Activated CD8-positive, alpha-beta T cell treated with anti-CD3 and anti-CD28 coated beads for 36 hours (primary cell): ENCODE measurements at regions not wholly inside any gene's neighbourhood (a gene's known extent, or its start where the extent isn't known, plus 50 kb on each side); places are given as distances from the start of the nearest gene placed in this dataset.

Source experiments
- ATAC-seq: fragments of 200-7000 bp; cut with Tn5 transposase; one replicate; pipeline ENCODE4 v1.10.0; 2021; ENCODE audit warnings: mild to moderate bottlenecking, moderate library complexity
- CTCF ChIA-PET: fragments of 350-600 bp; sonication (Branson Sonifier 250); formaldehyde crosslinking; loops from one replicate; lab custom pipeline; 2021; ENCODE audit warnings: antibody characterized with exemption; lab: Charles Lee
- POLR2A ChIA-PET: fragments of 350-600 bp; sonication (Branson Sonifier 250); formaldehyde crosslinking; loops from one replicate; lab custom pipeline; 2021; ENCODE audit warnings: antibody characterized with exemption; lab: Charles Lee
- DNase-seq: peaks from one replicate; pipeline ENCODE4 v3.0.0-alpha.2; 2020
- H3K27ac Mint-ChIP-seq: one replicate; pipeline ENCODE4 v1.8.0; 2021; ENCODE audit warnings: mild to moderate bottlenecking, mixed read lengths
- H3K27me3 Mint-ChIP-seq: one replicate; pipeline ENCODE4 v1.8.0; 2021; ENCODE audit warnings: mixed read lengths
- H3K36me3 Mint-ChIP-seq: one replicate; pipeline ENCODE4 v1.8.0; 2021; ENCODE audit warnings: low read depth, mixed read lengths
- H3K4me1 Mint-ChIP-seq: one replicate; pipeline ENCODE4 v1.8.0; 2021; ENCODE audit warnings: low read depth, mixed read lengths
- H3K4me3 Mint-ChIP-seq: one replicate; pipeline ENCODE4 v1.8.0; 2021; ENCODE audit warnings: mild to moderate bottlenecking, moderate library complexity, mixed read lengths
- H3K9me3 Mint-ChIP-seq: one replicate; pipeline ENCODE4 v1.8.0; 2021; ENCODE audit warnings: mixed read lengths
- CTCF ChIP-seq: fragments of 200-600 bp; IDR thresholded peaks from one replicate; pipeline ENCODE4 v1.8.0; 2022; ENCODE audit warnings: antibody characterized with exemption, mild to moderate bottlenecking
- intact Hi-C: fragments of 100-400 bp; cut with micrococcal nuclease; formaldehyde crosslinking; loops from one replicate; pipeline ENCODE4 v1.10.0; 2022

GRCh38 chr2:181384923-181385322 is 72.3 kb upstream of the ITGA4 start:
- ATAC-seq = no peak
- DNase-seq = no peak
- Mint-ChIP-seq H3K27me3 (no peaks in the 10 kb centered on the region), H3K4me3 (no peak overlapping the region), H3K9me3 (peaks cover 9% of the 10 kb centered on the region), H3K27ac (no peak overlapping the region), H3K4me1 (no peaks in the 10 kb centered on the region), H3K36me3 (peaks cover 2% of the 10 kb centered on the region)
- ChIA-PET POLR2A (no interaction called here), CTCF (no interaction called here)
- intact Hi-C loops = no loop called here
- TF ChIP-seq CTCF = no peak

GRCh38 chr2:181389524-181389923 is 67.7 kb upstream of the ITGA4 start:
- peaks cover 5% of the 10 kb centered on the region for H3K9me3 Mint-ChIP-seq
- no peak for TF ChIP-seq CTCF
- H3K27me3 Mint-ChIP-seq = no peaks in the 10 kb centered on the region
- H3K4me3 Mint-ChIP-seq = no peak overlapping the region
- POLR2A ChIA-PET = no interaction called here
- intact Hi-C loops = no loop called here
- H3K27ac Mint-ChIP-seq = no peak overlapping the region
- H3K4me1 Mint-ChIP-seq = peaks cover 17% of the 10 kb centered on the region
- DNase-seq = no peak
- no peak for ATAC-seq
- H3K36me3 Mint-ChIP-seq = peaks cover 2% of the 10 kb centered on the region
- CTCF ChIA-PET = no interaction called here

GRCh38 chr2:181393472-181393871 is 63.7 kb upstream of the ITGA4 start:
- peak overlapping the region; percentile 93 for H3K27ac Mint-ChIP-seq

GRCh38 chr2:181394741-181395437 is 62.3 kb upstream of the ITGA4 start:
- peaks cover 34% of the 10 kb centered on the region for H3K4me1 Mint-ChIP-seq
- H3K27ac Mint-ChIP-seq = peak overlapping the region; percentile 73
- ChIA-PET POLR2A (interaction anchor here (0.7 to 1.4 kb wide), 4 partner anchors 9 to 203 kb away, joined by 3 to 8 read pairs (median 4); partner anchors contain the start of gene ITGA4), CTCF (interaction anchor here (0.8 to 1.2 kb wide), 2 partner anchors 63 to 71 kb away, joined by 3 read pairs; partner anchors contain the start of gene ITGA4)
- H3K4me3 Mint-ChIP-seq = peak overlapping the region; percentile 23
- H3K9me3 Mint-ChIP-seq = peaks cover 2% of the 10 kb centered on the region
- DNase-seq (no peak), ATAC-seq (peak; percentile 49)
- TF ChIP-seq CTCF = no peak
- H3K36me3 Mint-ChIP-seq = peaks cover 2% of the 10 kb centered on the region
- H3K27me3 Mint-ChIP-seq = no peaks in the 10 kb centered on the region
- intact Hi-C loops = no loop called here

More at GRCh38 chr2:181393472-181393871, 63.7 kb upstream of the ITGA4 start:
- ChIA-PET CTCF (interaction anchor here (0.7 to 1.1 kb wide), 4 partner anchors 26 to 64 kb away, joined by 3 read pairs; partner anchors contain the start of gene ITGA4), POLR2A (interaction anchor here (0.9 kb wide), 1 partner anchor 65 kb away, joined by 3 read pairs; no protein-coding TSS in a partner anchor)
- H3K36me3 Mint-ChIP-seq = peaks cover 2% of the 10 kb centered on the region
- H3K4me3 Mint-ChIP-seq = peak overlapping the region; percentile 64
- no peaks in the 10 kb centered on the region for H3K27me3 Mint-ChIP-seq
- ATAC-seq (peak; percentile 66), DNase-seq (no peak)
- H3K9me3 Mint-ChIP-seq = peaks cover 2% of the 10 kb centered on the region
- intact Hi-C loops = no loop called here
- peaks cover 31% of the 10 kb centered on the region for H3K4me1 Mint-ChIP-seq
- no peak for TF ChIP-seq CTCF

GRCh38 chr2:181395851-181396250 is 61.3 kb upstream of the ITGA4 start:
- H3K9me3 Mint-ChIP-seq = peaks cover 2% of the 10 kb centered on the region
- H3K4me3 Mint-ChIP-seq = no peak overlapping the region
- POLR2A ChIA-PET = interaction anchor here (1.4 kb wide), 1 partner anchor 61 kb away, joined by 8 read pairs; the partner anchor contains the start of gene ITGA4
- CTCF ChIA-PET = no interaction called here
- no peak for DNase-seq
- peak overlapping the region; percentile 73 for H3K27ac Mint-ChIP-seq
- no peak for TF ChIP-seq CTCF
- H3K4me1 Mint-ChIP-seq = peaks cover 34% of the 10 kb centered on the region
- H3K36me3 Mint-ChIP-seq = peaks cover 2% of the 10 kb centered on the region
- no peaks in the 10 kb centered on the region for H3K27me3 Mint-ChIP-seq
- intact Hi-C loops = no loop called here
- no peak for ATAC-seq
